ENCODE measurements at regions not wholly inside any gene's neighbourhood (a gene's known extent, or its start where the extent isn't known, plus 50 kb on each side); places are given as distances from the start of the nearest gene placed in this dataset.

GRCh38 chr1:221069178-221069903 is 190.1 kb downstream of the HLX start:
- H3K9ac ChIP-seq (ENCODE audit: control insufficient read depth, insufficient read depth, low read length) = peak overlapping the region; percentile 41; the same call in 1 of the 2 replicates
- BruUV-seq (replicated peaks) = no TSS peak
- peak overlapping the region; percentile 66 for H2AFZ ChIP-seq (ENCODE audit: control insufficient read depth, low read depth, low read length)
- ChIA-PET RAD21 (ENCODE audit: unreplicated experiment) (interaction anchor here (0.6 to 5.2 kb wide), 18 partner anchors 9 to 190 kb away, joined by 3 to 53 read pairs (median 3); partner anchors contain the start of gene HLX), POLR2A (interaction anchor here (0.7 to 3.1 kb wide), 8 partner anchors 21 to 850 kb away, joined by 3 to 22 read pairs (median 3); no protein-coding TSS in a partner anchor), SMC1A (ENCODE audit: uncharacterized antibody, unreplicated experiment) (interaction anchor here (0.6 to 3.9 kb wide), 21 partner anchors 9 to 191 kb away, joined by 3 to 46 read pairs (median 4); no protein-coding TSS in a partner anchor), CTCF (interaction anchor here (0.8 to 3.7 kb wide), 9 partner anchors 23 to 191 kb away, joined by 3 to 18 read pairs (median 7); no protein-coding TSS in a partner anchor)
- in situ Hi-C loops (cut with MboI) (no loop called here), intact Hi-C loops (cut with micrococcal nuclease; ENCODE audit: unreplicated experiment) (loop anchor here (1.0 to 2.0 kb wide), 5 partner anchors 23 to 191 kb away; partner anchors contain the start of gene HLX)
- H3K27me3 ChIP-seq (replicated peaks in 1 of 2; ENCODE audit: control insufficient read depth in 2 of 2, insufficient read depth in 2 of 2, low read length in 1 of 2) = no peaks in the 10 kb centered on the region
- H3K36me3 ChIP-seq (ENCODE audit: control insufficient read depth in 2 of 2, insufficient read depth in 2 of 2, low read length in 1 of 2) = no peaks in the 10 kb centered on the region; a peak in 1 of 4 replicates
- ATAC-seq = peak; percentile 93
- no peaks in the 10 kb centered on the region for H3K79me2 ChIP-seq (ENCODE audit: control insufficient read depth, insufficient read depth, low read length)
- peaks cover 7% of the 10 kb centered on the region for H3K9me3 ChIP-seq (replicated peaks; ENCODE audit: control insufficient read depth, insufficient read depth, low read length)
- 1% methylated on average over 5 of the region's 5 CpGs for WGBS (ENCODE audit: insufficient coverage, insufficient replicate concordance, low lambda C conversion rate, missing lambda C conversion rate)
- no peaks in the 10 kb centered on the region for H4K20me1 ChIP-seq (ENCODE audit: control insufficient read depth, insufficient read depth)
- peak overlapping the region; percentile 88 for H3K4me2 ChIP-seq (ENCODE audit: control insufficient read depth, insufficient read depth)
- H3K4me1 ChIP-seq (ENCODE audit: control insufficient read depth, insufficient read depth, low read length) = peaks cover 33% of the 10 kb centered on the region
- FAIRE-seq = peak; percentile 91
- H3K27ac ChIP-seq (ENCODE audit: control insufficient read depth, insufficient read depth) = peak overlapping the region; percentile 89
- peak overlapping the region; percentile 1; the same call in 1 of the 2 replicates for H3K4me3 ChIP-seq
- DNase-seq (ENCODE audit: low read depth, low spot score) = peak; percentile 87
- no peak for TF ChIP-seq USF2 (IDR thresholded peaks at IDR 0.05; ENCODE audit: borderline replicate concordance, low read depth, low read length)
- peak; percentile 61; the same call in 1 of the 2 replicates for TF ChIP-seq TCF3 (IDR thresholded peaks at IDR 0.05; ENCODE audit: borderline replicate concordance, insufficient read depth, low read depth, low read length)
- TF ChIP-seq POU2F2 (IDR thresholded peaks at IDR 0.05; ENCODE audit: borderline replicate concordance, low read depth, low read length) = no peak
- peak; percentile 98 for TF ChIP-seq FOXM1 (IDR thresholded peaks at IDR 0.05; ENCODE audit: low read depth, low read length)
- TF ChIP-seq TARDBP (IDR thresholded peaks at IDR 0.05; ENCODE audit: borderline replicate concordance) = 0 out of 2 replicates have a peak, but pooled peaks have one; percentile 37
- TF ChIP-seq ZBTB4 (CRISPR knock-in tag; IDR thresholded peaks at IDR 0.05) = no peak
- TF ChIP-seq EED (IDR thresholded peaks at IDR 0.05; ENCODE audit: low read depth) = peak; percentile 90
- TF ChIP-seq NRF1 (conservative IDR thresholded peaks at IDR 0.05; ENCODE audit: low read depth, low read length) = no peak
- TF ChIP-seq HCFC1 (IDR thresholded peaks at IDR 0.05; ENCODE audit: low read length) = 0 out of 2 replicates have a peak, but pooled peaks have one; percentile 14
- no peak for TF ChIP-seq BCL3 (IDR thresholded peaks at IDR 0.05; ENCODE audit: borderline replicate concordance, insufficient read depth, low read depth, low read length, poor library complexity, severe bottlenecking)
- no peak for TF ChIP-seq POLR2AphosphoS5 (IDR thresholded peaks at IDR 0.05; ENCODE audit: low read length)
- peak; percentile 100 for TF ChIP-seq NFIC (IDR thresholded peaks at IDR 0.05; ENCODE audit: low read depth, low read length)
- peak; percentile 97 for TF ChIP-seq MEF2B (IDR thresholded peaks at IDR 0.05; ENCODE audit: partially characterized antibody, poor library complexity, severe bottlenecking)
- no peak for TF ChIP-seq KAT2A (conservative IDR thresholded peaks at IDR 0.05; ENCODE audit: control insufficient read depth, low read depth, low read length)
- no peak; the same call in 1 of the 2 replicates for TF ChIP-seq STAT3 (IDR thresholded peaks at IDR 0.05; ENCODE audit: low read depth, low read length)
- TF ChIP-seq, protein P1, sequence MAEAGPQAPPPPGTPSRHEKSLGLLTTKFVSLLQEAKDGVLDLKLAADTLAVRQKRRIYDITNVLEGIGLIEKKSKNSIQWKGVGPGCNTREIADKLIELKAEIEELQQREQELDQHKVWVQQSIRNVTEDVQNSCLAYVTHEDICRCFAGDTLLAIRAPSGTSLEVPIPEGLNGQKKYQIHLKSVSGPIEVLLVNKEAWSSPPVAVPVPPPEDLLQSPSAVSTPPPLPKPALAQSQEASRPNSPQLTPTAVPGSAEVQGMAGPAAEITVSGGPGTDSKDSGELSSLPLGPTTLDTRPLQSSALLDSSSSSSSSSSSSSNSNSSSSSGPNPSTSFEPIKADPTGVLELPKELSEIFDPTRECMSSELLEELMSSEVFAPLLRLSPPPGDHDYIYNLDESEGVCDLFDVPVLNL (IDR thresholded peaks at IDR 0.05; ENCODE audit: low read depth, low read length) = no peak
